Skeletal muscle satellite cell (primary cell): ENCODE measurements at regions not wholly inside any gene's neighbourhood (a gene's known extent, or its start where the extent isn't known, plus 50 kb on each side); places are given as distances from the start of the nearest gene placed in this dataset.

Experiments used
- H3K27me3 ChIP-seq: 2 replicates; pipeline ENCODE4 v1.7.0; 2013; ENCODE audit warnings: low read length; ENCODE audit not compliant: control insufficient read depth, insufficient read depth
- H3K36me3 ChIP-seq: 2 replicates; pipeline ENCODE4 v1.7.0; 2013; ENCODE audit warnings: mild to moderate bottlenecking, control low read depth, low read length; ENCODE audit not compliant: insufficient read depth
- H3K4me1 ChIP-seq: 2 replicates; pipeline ENCODE4 v1.7.0; 2013; ENCODE audit warnings: low read length; ENCODE audit not compliant: control insufficient read depth, insufficient read depth
- H3K4me2 ChIP-seq: 2 replicates; pipeline ENCODE4 v1.7.0; 2013; ENCODE audit warnings: mild to moderate bottlenecking, low read length
- H3K4me3 ChIP-seq: 2 replicates; pipeline ENCODE4 v1.7.0; 2013; ENCODE audit warnings: low read length
- H3K9ac ChIP-seq: 2 replicates; pipeline ENCODE4 v1.7.0; 2013; ENCODE audit warnings: mild to moderate bottlenecking, low read depth, low read length, moderate library complexity
- H3K9me3 ChIP-seq: replicated peaks from 2 replicates; pipeline ENCODE4 v1.7.0; 2013; ENCODE audit warnings: mild to moderate bottlenecking, control low read depth, low read length

- Histone ChIP-seq H3K4me1 (no peaks in the 10 kb centered on the region), H3K9me3 (no peaks in the 10 kb centered on the region), H3K4me2 (no peak overlapping the region), H3K9ac (no peak overlapping the region), H3K27me3 (no peaks in the 10 kb centered on the region), H3K36me3 (no peaks in the 10 kb centered on the region), H3K4me3 (no peak overlapping the region)
Measured at GRCh38 chr15:37720267-37720666, 214.2 kb upstream of the TMCO5A start.

GRCh38 chr15:37731146-37731746, 203.2 kb upstream of the TMCO5A start:
- Histone ChIP-seq H3K9me3 (no peaks in the 10 kb centered on the region), H3K4me2 (no peak overlapping the region), H3K4me3 (no peak overlapping the region), H3K4me1 (no peaks in the 10 kb centered on the region), H3K27me3 (peaks cover 18% of the 10 kb centered on the region), H3K36me3 (no peaks in the 10 kb centered on the region), H3K9ac (no peak overlapping the region)

GRCh38 chr15:37733628-37734027, 200.8 kb upstream of the TMCO5A start:
- peaks cover 23% of the 10 kb centered on the region for H3K27me3 ChIP-seq
- H3K36me3 ChIP-seq: no peaks in the 10 kb centered on the region
- H3K4me2 ChIP-seq: no peak overlapping the region
- no peak overlapping the region for H3K4me3 ChIP-seq
- H3K4me1 ChIP-seq: no peaks in the 10 kb centered on the region
- no peak overlapping the region for H3K9ac ChIP-seq
- H3K9me3 ChIP-seq: no peaks in the 10 kb centered on the region

- no peak overlapping the region for H3K4me3 ChIP-seq
- H3K27me3 ChIP-seq: peaks cover 42% of the 10 kb centered on the region
- H3K9ac ChIP-seq: no peak overlapping the region
Measured at GRCh38 chr15:37740623-37741141, 193.8 kb upstream of the TMCO5A start.

GRCh38 chr15:37743826-37744225, 190.6 kb upstream of the TMCO5A start:
- Histone ChIP-seq H3K27me3 (peaks cover 33% of the 10 kb centered on the region), H3K9ac (no peak overlapping the region), H3K9me3 (no peaks in the 10 kb centered on the region), H3K4me1 (no peaks in the 10 kb centered on the region), H3K4me3 (no peak overlapping the region), H3K4me2 (no peak overlapping the region), H3K36me3 (no peaks in the 10 kb centered on the region)

More at GRCh38 chr15:37740623-37741141, 193.8 kb upstream of the TMCO5A start:
- Histone ChIP-seq H3K36me3 (no peaks in the 10 kb centered on the region), H3K4me2 (no peak overlapping the region), H3K4me1 (no peaks in the 10 kb centered on the region), H3K9me3 (no peaks in the 10 kb centered on the region)

GRCh38 chr15:37744521-37744920, 189.9 kb upstream of the TMCO5A start:
- Histone ChIP-seq H3K9ac (no peak overlapping the region), H3K9me3 (no peaks in the 10 kb centered on the region), H3K4me3 (no peak overlapping the region), H3K4me1 (no peaks in the 10 kb centered on the region), H3K4me2 (no peak overlapping the region), H3K36me3 (no peaks in the 10 kb centered on the region), H3K27me3 (peaks cover 27% of the 10 kb centered on the region)

- Histone ChIP-seq H3K9me3 (no peaks in the 10 kb centered on the region), H3K27me3 (peaks cover 5% of the 10 kb centered on the region), H3K4me3 (no peak overlapping the region), H3K4me2 (no peak overlapping the region), H3K9ac (no peak overlapping the region), H3K36me3 (no peaks in the 10 kb centered on the region), H3K4me1 (no peaks in the 10 kb centered on the region)
Measured at GRCh38 chr15:37751401-37751800, 183.0 kb upstream of the TMCO5A start.

DNA sequence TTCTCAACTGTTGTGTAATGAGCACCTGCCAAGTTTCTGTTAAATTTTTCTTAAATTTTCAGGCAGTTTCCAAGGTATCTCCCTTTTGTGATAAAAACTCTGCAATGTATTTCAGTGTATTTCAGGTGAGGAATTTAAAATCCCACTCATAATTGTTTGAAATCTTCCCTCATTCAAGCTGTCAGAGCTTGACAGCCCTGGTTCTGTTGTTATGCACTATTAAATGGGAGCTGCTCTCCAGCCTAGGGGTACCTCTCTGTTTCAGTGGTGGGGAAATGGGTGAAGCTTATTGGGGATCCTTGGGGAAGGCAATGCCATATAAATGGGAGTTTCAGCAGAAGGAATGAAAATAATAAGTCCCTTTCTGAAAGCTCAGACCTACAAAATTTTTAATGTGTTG, 178.0 kb upstream of the TMCO5A start:
- Histone ChIP-seq H3K4me3 (no peak overlapping the region), H3K9ac (no peak overlapping the region), H3K9me3 (no peaks in the 10 kb centered on the region), H3K4me1 (no peaks in the 10 kb centered on the region), H3K36me3 (no peaks in the 10 kb centered on the region), H3K4me2 (no peak overlapping the region), H3K27me3 (peaks cover 6% of the 10 kb centered on the region)

DNA sequence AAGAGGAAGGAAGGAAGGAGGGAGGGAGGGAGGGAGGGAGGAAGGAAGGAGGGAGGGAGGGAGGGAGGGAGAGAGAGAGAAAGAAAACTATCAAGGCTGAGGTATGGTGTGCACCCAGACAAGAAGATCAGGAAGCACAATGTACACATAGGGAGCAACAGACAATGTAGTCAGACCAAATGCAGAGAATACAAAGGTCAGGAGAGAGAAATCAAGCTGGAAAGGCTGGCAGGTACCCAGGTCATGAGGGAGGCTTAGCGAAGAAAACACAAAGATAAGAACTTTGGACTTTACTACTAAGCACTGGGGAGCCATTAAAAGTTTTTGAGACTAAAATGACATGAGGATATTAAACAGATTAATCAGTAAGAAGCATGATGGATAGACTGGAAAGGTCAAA, 176.0 kb upstream of the TMCO5A start:
- H3K4me2 ChIP-seq: no peak overlapping the region
- H3K9ac ChIP-seq: no peak overlapping the region
- peaks cover 6% of the 10 kb centered on the region for H3K27me3 ChIP-seq
- no peaks in the 10 kb centered on the region for H3K36me3 ChIP-seq
- H3K9me3 ChIP-seq: no peaks in the 10 kb centered on the region
- no peaks in the 10 kb centered on the region for H3K4me1 ChIP-seq
- H3K4me3 ChIP-seq: no peak overlapping the region

DNA sequence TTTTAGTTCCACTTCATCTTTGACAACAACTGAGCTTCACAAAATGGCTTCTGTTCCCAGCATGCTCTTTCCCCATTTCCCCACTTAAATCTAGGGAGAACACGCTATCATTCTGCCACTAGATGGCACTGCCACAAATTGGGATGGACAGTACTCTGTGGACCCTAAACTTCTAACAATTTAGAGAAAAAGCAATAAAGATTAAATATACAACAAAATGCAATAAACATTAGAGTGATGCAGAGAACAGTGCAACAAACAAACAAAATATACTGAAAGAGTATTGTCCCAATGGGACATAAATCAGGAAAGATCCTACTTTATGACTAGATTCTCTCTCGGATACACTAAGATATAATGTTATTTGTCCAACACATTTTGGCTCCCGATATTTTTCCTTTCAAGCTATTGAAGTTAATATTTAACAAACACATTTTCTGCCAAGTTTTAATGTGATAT, 169.7 kb upstream of the TMCO5A start:
- H3K27me3 ChIP-seq: no peaks in the 10 kb centered on the region
- no peaks in the 10 kb centered on the region for H3K9me3 ChIP-seq
- H3K36me3 ChIP-seq: no peaks in the 10 kb centered on the region
- no peaks in the 10 kb centered on the region for H3K4me1 ChIP-seq
- peak overlapping the region; percentile 18 for H3K9ac ChIP-seq
- H3K4me2 ChIP-seq: no peak overlapping the region
- H3K4me3 ChIP-seq: no peak overlapping the region

- H3K9me3 ChIP-seq: no peaks in the 10 kb centered on the region
- no peak overlapping the region for H3K9ac ChIP-seq
- H3K4me1 ChIP-seq: no peaks in the 10 kb centered on the region
- H3K4me3 ChIP-seq: no peak overlapping the region
- H3K4me2 ChIP-seq: no peak overlapping the region
- H3K27me3 ChIP-seq: no peaks in the 10 kb centered on the region
- no peaks in the 10 kb centered on the region for H3K36me3 ChIP-seq
Measured at GRCh38 chr15:37765786-37766185, 168.7 kb upstream of the TMCO5A start.

DNA sequence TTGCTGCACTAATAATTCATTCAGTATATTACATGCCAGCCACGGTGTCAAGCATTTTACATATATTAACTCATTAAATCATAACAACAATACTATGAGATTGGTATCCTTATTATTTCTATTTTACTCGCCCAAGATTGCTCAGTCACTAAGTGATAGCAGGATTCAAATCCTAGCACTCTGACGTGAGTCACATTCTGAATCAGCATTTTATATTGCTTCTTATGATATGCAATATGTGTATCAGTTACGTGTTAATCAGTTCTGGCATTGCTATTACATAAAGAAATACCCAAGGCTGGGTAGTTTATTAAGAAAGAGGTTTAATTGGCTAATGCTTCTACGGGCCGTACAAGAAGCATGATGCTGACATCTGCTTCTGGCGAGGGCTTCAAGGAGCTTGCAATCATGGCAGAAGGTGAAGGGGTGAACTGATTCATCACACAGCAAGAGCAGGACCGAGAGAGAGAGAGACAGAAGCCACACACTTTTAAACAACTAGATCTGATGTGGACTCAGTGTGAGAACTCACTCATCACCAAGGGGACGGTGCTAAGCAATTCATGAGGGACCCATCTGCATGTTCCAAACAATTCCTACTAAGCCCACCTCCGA, 166.5 kb upstream of the TMCO5A start:
- Histone ChIP-seq H3K9me3 (no peaks in the 10 kb centered on the region), H3K4me1 (peaks cover 17% of the 10 kb centered on the region), H3K9ac (no peak overlapping the region), H3K36me3 (no peaks in the 10 kb centered on the region), H3K4me3 (no peak overlapping the region), H3K27me3 (no peaks in the 10 kb centered on the region), H3K4me2 (no peak overlapping the region)
